GM21390 (cell line): ENCODE measurements at regions not wholly inside any gene's neighbourhood (a gene's known extent, or its start where the extent isn't known, plus 50 kb on each side); places are given as distances from the start of the nearest gene placed in this dataset.

Experiments used
- ATAC-seq: cut with Tn5 transposase; IDR thresholded peaks from one replicate; pipeline ENCODE4 v1.9.1; 2021; ENCODE audit not compliant: unreplicated experiment

DNA sequence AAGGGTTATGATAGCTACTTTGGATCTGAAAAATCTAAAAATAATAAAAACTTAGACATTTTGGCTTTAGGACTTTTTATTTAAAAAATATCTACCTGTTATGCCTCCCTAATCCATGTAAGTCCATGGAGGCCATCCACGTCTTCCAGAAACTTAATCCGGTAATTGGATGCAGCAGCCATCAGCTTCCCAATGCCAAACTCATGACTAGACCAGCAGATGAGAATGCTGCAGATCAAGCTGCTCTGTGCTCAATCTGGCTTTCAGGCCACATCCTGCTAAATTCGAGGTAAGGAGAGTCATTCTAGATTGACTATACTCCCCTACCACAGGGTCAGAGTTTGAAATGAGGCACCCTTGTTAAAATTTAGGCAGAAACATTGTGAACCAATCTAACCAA is 168.5 kb upstream of the TCERG1L start:
- ATAC-seq = no peak

DNA sequence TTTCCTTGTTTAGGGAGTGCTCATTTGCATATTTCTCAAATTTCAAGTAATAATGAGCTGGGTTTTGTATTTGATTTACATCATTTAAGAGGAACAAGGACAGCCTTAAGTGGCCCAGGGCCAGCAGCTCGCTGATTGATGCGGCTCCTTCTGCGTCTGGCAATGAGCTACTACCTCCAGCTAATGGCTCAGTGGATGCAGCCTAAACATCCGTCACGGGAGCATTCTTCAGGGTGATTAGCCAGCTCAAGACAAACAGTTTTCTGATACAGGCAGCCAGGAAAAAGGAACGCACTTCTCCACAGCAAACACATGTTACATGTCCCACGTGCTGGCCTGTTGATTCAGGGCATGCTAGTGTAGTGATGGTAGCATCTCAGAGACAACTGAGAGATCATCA is 169.3 kb upstream of the TCERG1L start:
- ATAC-seq = no peak

DNA sequence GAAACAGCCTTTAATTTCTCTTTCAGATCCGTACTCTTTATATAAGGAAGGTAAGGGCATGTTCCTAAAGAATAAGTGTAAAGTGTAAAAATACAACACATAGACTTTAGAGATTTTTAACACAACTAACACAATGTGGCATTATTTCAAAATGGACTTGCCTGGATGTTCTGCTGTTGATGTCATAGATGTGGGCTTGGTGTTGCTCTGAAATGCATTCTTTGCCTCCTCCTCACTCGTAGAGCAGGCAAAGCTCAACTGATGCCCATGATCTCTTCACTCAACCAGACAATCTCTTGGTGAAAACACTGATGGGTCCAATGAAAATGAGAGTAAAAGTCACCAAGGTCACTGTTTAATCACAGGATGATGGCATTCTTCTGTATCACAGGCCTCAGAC is 174.2 kb upstream of the TCERG1L start:
- ATAC-seq = no peak

DNA sequence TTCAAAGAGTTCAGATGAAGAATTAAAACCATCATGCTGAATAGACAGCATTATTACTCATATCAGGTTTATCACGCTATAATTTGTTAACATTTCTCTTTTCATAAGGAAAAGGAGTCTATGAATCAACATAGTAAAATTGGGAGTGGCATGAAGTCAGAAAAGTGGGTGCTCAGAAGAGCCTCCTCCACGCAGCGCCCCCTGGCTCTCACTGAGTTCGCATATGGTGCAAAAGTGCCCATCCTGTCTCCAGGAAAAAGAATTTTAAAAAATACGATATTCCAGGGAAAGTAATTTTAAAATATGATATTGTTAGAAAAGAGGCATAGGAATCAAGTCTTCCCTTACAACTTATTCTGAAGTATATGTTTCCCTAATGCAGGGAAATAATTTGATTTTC is 176.3 kb upstream of the TCERG1L start:
- ATAC-seq = no peak

- no peak for ATAC-seq
These were observed 179.6 kb upstream of the TCERG1L start for GRCh38 chr10:131490991-131491594.

DNA sequence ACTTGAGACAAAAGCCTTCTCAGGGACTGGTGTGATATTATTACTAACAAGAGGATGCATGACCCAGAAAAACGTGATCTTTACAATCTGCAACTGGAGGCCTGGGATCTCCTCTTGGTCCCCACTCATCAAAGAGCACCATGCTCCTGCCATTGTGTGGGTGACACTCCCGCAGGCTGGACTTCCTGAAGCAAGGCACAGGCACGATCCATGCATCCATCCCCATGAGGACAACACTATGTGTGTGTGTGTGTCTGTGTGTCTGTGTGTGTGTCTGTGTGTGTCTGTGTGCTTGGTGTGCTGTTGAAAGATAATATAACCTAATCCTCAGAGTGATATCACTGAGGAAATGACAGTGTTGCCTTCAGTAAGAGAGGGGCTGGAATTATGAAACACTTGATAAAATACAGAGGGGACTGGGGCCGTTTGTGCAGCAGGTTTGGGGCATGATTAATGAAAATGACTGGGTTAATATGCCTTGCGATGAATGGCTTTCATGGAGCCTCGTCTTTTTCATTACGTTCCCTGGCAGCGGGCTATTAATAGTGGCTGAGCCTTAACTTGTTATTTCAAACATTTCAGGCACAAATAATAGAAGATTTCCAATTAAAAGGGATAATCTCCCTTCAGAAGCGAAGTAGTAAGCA is 180.8 kb upstream of the TCERG1L start:
- ATAC-seq = no peak

- no peak for ATAC-seq
These were observed 181.9 kb upstream of the TCERG1L start for GRCh38 chr10:131493432-131493831.

DNA sequence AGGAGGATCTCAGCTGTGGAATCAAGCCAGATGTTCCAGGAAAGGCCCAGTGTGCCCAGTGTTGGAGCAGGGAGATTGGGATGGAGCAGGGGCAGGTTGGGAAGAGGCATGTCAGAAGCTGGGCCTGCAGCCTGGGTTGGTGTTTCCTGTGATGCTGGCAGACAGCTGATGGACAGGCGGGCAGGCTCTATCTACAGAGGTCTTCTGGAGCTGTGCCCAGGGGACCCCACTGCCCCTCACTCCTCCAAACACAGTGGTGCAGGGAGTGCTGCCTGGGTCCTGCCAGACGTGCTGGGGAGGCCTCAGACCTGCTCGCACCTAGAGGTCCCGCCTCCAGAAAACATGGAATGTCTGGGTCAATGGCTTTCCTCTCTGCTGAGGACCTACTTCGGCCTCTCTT is 182.9 kb upstream of the TCERG1L start:
- no peak for ATAC-seq

- no peak for ATAC-seq
These were observed 183.7 kb upstream of the TCERG1L start for GRCh38 chr10:131495224-131495623.

GRCh38 chr10:131495892-131496291 is 184.4 kb upstream of the TCERG1L start:
- ATAC-seq = no peak

DNA sequence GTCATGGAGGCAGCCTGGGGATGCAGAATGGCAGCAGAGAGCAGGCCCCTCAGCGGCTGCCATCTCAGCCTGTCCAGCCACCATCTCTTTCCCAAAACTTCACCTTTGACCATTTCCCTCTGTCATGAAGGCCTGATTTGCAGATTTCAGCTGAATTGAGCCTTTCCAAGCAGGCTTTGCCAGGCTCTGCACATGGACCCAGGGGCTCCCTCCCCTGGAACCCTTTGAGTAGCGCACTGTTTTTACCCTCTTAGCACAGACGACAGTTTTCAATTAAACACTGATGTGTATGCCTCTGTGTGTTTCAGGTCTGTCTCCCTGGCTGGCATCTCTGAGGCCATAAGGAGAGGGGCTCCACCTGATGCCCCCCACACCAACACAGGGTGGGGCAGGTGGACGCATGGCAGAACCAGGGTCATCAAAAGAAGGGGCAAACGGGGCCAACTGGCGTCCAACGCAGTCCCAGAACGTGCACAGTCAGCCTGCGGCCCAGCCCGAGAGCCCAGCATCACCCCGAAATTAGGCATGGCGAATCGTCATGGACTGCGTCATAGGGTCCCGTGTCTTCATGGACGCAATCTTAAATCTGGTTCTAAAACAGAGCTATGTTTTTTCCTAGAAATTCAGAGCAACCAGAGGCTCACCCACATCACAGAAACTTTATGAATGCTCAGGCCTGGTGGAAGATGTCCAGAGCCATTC is 185.0 kb upstream of the TCERG1L start:
- no peak for ATAC-seq

DNA sequence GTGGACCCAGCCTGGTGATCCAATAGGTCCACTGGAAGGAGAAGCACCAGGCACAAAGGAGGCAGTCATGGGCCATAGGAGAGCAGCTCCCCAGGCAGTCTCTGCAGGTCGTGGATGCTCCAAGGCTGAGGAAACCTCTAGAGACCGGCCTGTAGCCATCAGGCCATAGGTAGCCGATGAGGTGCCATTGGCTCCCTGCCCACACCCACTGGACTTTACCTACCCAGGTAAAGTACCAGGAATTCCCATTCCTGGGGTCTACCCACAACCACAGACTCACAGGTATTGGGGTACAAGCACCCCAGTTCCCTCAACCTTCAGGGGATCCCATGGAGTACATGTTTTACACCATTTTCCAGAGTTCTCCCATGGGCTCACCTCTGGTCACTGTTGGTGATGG is 188.0 kb upstream of the TCERG1L start:
- ATAC-seq = no peak

DNA sequence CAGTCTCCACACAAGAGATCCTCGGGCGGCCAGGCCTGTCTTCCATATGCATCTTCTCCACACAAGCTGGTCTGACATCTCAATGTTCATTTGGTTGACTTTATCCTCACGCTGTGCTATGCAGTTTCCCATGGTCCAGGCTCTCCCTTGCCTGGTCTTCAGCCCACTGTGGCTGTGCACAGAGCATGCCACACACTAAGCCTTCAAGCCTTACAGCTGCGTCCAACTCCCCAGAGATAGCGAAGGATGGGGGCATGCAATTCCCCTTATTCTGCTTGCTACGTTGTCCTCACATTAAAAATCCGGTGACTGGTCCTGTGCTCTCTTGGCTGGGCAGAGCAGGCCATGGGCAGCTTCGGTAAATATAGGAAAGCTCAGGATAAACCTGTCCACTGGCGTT is 188.7 kb upstream of the TCERG1L start:
- no peak for ATAC-seq

GRCh38 chr10:131500892-131501291 is 189.4 kb upstream of the TCERG1L start:
- no peak for ATAC-seq

DNA sequence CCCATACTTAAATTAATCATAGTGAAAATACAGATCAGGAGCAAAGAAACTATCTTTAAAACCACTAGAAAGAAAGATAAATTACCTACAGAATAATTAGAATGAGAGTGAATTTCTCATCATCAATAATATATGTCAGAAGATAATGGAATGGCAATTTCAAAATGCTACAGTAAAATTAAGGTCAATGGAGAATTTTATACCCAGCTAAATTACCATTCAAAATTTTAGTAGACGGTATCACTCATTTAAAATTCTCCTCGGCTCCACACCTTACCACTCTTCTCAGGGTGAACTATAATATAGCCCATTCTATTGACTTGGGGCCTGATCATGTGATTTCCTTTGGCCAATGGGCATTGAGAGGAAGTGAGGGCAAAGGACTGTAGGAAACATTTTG is 192.5 kb upstream of the TCERG1L start:
- ATAC-seq = no peak

DNA sequence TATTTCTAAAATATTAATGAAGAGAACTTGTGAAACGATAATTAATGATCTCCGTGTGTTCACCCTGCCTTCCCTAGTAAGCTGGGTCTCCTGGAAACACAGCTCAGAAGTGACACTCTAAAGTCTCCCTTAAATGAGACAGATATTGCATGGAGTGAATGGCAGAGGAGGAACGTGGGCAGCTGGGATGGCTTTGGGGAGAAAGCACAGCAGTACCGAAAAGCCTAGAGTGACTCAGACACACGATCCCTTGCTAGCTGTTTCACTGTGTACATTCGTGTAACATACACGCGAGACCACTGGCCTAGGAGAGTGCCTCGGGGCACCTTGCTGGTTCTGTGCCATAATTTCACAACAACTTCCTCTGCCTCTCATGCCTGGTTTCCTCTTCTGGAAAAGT is 199.9 kb upstream of the TCERG1L start:
- no peak for ATAC-seq

GRCh38 chr10:131512852-131513251 is 201.3 kb upstream of the TCERG1L start:
- no peak for ATAC-seq

GRCh38 chr10:131513445-131513844 is 201.9 kb upstream of the TCERG1L start:
- ATAC-seq = no peak

DNA sequence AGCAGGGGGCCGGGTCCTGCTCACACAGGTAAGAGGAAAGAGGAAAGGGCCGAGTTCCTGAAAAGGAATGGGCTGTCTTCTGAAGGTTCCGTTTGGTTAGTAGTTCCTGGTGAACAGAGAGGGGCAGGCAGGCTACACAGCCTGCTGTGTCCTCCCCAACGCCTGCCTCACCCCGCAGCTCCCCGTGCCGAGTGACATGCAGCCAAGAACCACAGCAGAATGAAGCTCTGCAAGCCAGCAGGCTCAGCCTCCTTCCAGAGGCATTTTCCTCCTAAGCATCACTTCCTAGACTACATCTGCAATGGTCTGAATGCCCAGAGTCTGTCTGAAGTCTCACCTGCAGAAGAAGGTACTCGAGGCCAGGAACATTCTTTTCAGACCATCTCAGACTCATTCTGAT is 202.4 kb upstream of the TCERG1L start:
- no peak for ATAC-seq

- no peak for ATAC-seq
These were observed 202.9 kb upstream of the TCERG1L start for GRCh38 chr10:131514454-131514853.

DNA sequence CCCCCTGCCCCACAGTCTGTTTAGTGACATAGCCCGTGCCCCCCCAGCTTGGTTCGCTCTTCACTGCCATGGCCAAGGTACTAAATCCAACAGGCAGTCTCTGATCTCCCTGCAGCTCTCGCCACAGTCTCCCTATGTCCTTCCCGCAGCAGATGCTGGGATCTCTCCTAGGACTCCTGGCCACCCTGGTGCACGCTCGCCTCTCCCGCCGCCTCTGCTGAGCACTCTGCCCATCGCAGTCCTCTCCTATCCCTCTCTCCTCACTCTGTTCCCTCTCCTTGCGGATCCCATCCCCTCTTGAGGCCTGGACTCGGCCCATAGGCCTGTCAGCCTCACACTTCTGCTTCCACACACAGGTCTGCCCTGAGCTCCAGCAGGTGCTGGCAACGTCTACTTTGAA is 204.8 kb upstream of the TCERG1L start:
- ATAC-seq = no peak

DNA sequence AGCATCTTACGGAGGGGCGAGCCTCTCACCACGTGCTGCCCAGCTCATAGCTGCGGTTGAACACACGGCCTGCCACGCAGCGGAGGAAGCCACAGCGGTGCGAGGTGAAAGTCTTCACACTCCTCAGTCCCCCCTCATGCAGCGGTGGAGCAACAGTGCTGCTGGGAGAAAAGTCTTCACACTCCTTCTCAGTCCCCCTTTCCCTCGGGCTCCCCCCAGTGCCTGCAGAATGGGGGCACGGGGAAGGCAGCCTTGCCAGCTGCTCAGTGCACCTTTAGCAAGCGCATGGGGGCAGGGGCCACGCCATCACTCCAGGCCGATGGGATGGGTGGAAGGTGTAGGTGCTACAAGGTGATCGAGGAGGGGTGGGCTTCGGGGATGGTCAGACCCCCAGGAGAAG is 206.3 kb upstream of the TCERG1L start:
- ATAC-seq = no peak
